Ascending aorta (tissue), 2 donors: ENCODE measurements at regions not wholly inside any gene's neighbourhood (a gene's known extent, or its start where the extent isn't known, plus 50 kb on each side); places are given as distances from the start of the nearest gene placed in this dataset.

ENCODE experiments used
- DNase-seq, 2 donors: peaks; one replicate each; pipeline ENCODE4 v3.0.0-alpha.2; 2019; ENCODE audit warnings: low spot score in 2 of 2
- H3K27ac ChIP-seq, 2 donors: fragments of 200-600 bp; sonication (generic); one replicate each; pipeline ENCODE4 v1.5.1; 2016 to 2017; ENCODE audit warnings: mild to moderate bottlenecking in 1 of 2
- H3K27me3 ChIP-seq: fragments of 200-600 bp; sonication (generic); one replicate; pipeline ENCODE4 v1.5.1; 2017
- H3K36me3 ChIP-seq, 2 donors: fragments of 200-600 bp; sonication (generic); one replicate each; pipeline ENCODE4 v1.5.1; 2016
- H3K4me1 ChIP-seq, 2 donors: fragments of 200-600 bp; sonication (generic); one replicate each; pipeline ENCODE4 v1.5.1; 2016 to 2017; ENCODE audit warnings: mild to moderate bottlenecking in 1 of 2
- H3K4me3 ChIP-seq, 2 donors: fragments of 200-600 bp; sonication (generic); one replicate each; pipeline ENCODE4 v1.5.1; 2016 to 2017; ENCODE audit warnings: mild to moderate bottlenecking in 1 of 2
- H3K9me3 ChIP-seq, 2 donors: fragments of 200-600 bp; sonication (generic); one replicate each; pipeline ENCODE4 v1.5.1; 2016
- intact Hi-C: fragments of 100-400 bp; cut with DNase I; formaldehyde crosslinking; loops from one replicate; pipeline ENCODE4 v1.15.1; 2023
- TF ChIP-seq, protein P1 (sequence below), 3 experiments: fragments of 200-600 bp in 2 of 3; fragments of 450-650 bp in 1 of 3; sonication (generic) in 2 of 3; IDR thresholded peaks; one replicate each; pipeline ENCODE4 v1.5.1; 2016 to 2019; ENCODE audit warnings: antibody characterized with exemption in 3 of 3, mild to moderate bottlenecking in 1 of 3, moderate library complexity in 1 of 3

DNA sequence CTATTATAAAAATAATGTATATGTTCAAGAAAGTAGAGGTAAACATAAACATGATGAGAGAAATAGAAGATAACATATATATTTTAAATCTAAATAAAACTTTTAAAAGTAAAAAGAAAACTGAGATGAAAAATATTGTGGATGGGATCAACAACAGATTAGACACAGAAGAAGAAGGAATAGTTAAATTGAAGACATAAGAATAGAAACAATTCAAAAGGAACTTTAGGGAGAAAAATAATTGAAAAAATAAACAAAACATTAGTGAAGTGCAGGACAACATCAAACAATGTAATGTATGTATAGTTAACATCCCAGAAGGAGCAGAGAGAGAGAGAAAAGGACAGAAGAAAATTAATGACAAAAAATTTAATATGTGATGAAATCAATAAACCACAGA, 228.1 kb upstream of the TNRC6C start:
- H3K9me3 ChIP-seq, result peaks cover 0 to 6% of the 10 kb centered on the region in 2 donors
- H3K27ac ChIP-seq, result no peak overlapping the region
- no peaks in the 10 kb centered on the region for H3K36me3 ChIP-seq
- H3K27me3 ChIP-seq, result no peaks in the 10 kb centered on the region
- peaks cover 13 to 32% of the 10 kb centered on the region in 2 donors for H3K4me1 ChIP-seq
- H3K4me3 ChIP-seq, result no peak overlapping the region
- intact Hi-C loops, result loop anchor here (10.0 kb wide), 1 partner anchor 306 kb away; no protein-coding TSS in a partner anchor
- DNase-seq, result no peak
- TF ChIP-seq, protein P1, sequence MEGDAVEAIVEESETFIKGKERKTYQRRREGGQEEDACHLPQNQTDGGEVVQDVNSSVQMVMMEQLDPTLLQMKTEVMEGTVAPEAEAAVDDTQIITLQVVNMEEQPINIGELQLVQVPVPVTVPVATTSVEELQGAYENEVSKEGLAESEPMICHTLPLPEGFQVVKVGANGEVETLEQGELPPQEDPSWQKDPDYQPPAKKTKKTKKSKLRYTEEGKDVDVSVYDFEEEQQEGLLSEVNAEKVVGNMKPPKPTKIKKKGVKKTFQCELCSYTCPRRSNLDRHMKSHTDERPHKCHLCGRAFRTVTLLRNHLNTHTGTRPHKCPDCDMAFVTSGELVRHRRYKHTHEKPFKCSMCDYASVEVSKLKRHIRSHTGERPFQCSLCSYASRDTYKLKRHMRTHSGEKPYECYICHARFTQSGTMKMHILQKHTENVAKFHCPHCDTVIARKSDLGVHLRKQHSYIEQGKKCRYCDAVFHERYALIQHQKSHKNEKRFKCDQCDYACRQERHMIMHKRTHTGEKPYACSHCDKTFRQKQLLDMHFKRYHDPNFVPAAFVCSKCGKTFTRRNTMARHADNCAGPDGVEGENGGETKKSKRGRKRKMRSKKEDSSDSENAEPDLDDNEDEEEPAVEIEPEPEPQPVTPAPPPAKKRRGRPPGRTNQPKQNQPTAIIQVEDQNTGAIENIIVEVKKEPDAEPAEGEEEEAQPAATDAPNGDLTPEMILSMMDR (IDR thresholded peaks at IDR 0.05), result no peak

DNA sequence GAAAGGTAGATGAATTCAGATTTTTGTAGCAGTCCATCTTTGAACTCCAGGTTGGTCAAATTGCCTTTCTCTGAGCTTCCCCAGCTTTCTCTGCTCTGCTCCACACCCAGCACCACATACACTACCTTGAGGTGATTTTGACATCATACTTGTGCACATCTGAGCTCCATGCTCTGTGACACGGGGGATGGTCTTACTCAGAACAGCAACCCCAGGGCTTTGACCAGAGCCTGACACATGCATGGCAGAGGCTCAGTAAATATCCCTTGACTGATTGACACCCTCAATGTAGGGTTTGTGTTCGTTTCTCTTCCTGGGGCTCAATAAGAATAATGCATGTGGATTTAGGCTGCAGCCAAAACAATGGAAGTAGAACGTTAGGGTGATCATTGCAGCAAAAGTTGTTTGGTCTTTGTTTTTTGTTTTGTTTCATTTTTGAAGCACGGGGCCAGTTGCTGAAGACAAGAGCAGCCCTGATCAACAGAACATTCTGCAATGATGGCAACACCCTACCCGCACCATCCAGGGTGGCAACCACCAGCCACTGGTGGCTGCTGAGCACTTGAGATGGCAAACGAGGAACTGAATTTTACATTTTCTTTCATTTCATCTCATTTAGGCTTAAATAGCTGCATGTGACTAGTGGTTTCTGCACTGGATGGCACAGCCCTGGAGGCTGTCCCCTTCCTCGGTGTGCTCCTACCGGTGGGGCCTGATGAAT, 224.8 kb upstream of the TNRC6C start:
- Histone ChIP-seq H3K9me3 (peaks cover 0 to 6% of the 10 kb centered on the region in 2 donors), H3K36me3 (no peaks in the 10 kb centered on the region), H3K27me3 (no peaks in the 10 kb centered on the region), H3K4me3 (peak overlapping the region in 1 of 2 donors; percentile 47), H3K4me1 (peaks cover 21 to 38% of the 10 kb centered on the region in 2 donors), H3K27ac (peak overlapping the region; percentile 85 to 87)
- DNase-seq, result peak in 1 of 2 donors; percentile 18
- TF ChIP-seq, protein P1 (IDR thresholded peaks at IDR 0.05), result no peak
- intact Hi-C loops, result loop anchor here (2.0 to 10.0 kb wide), 5 partner anchors 45 to 309 kb away; partner anchors contain the start of gene TNRC6C

- peak overlapping the region; percentile 85 to 87 for H3K27ac ChIP-seq
- no peaks in the 10 kb centered on the region for H3K36me3 ChIP-seq
- peaks cover 21 to 44% of the 10 kb centered on the region in 2 donors for H3K4me1 ChIP-seq
- TF ChIP-seq, protein P1 (IDR thresholded peaks at IDR 0.05), result peak in 1 of 3 experiments; percentile 29
- intact Hi-C loops, result loop anchor here (1.0 to 10.0 kb wide), 7 partner anchors 44 to 310 kb away; partner anchors contain the start of gene TNRC6C
- peaks cover 0 to 6% of the 10 kb centered on the region in 2 donors for H3K9me3 ChIP-seq
- peak; percentile 45 to 94 for DNase-seq
- no peaks in the 10 kb centered on the region for H3K27me3 ChIP-seq
- H3K4me3 ChIP-seq, result peak overlapping the region in 1 of 2 donors; percentile 47
Measured at GRCh38 chr17:77734371-77735080, 224.0 kb upstream of the TNRC6C start.

DNA sequence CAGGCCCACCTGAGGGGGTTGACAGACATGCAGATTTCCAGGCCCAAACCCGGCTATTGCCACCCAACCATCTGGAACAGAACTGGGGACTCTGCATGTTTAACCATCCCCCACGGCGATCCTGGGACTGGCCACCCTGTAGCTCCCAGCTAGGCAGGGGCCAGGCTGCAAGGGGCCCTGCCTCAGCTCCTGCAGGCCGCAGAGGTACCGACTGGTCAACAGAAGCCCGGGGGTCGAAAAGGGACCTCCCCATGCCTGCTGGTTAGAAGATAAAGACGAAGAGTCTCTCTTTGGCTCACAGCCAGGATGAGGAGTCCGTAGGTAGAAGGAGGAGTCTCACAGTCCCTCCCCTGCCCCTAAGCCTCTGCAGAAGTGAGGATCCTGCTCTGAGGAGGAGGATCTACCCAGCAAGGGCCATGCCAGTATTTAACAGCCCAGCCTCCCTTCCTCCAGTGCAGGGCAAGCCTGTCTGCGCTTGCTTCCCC, 223.4 kb upstream of the TNRC6C start:
- H3K27me3 ChIP-seq, result no peaks in the 10 kb centered on the region
- intact Hi-C loops, result loop anchor here (1.0 to 10.0 kb wide), 7 partner anchors 44 to 310 kb away; partner anchors contain the start of gene TNRC6C
- TF ChIP-seq, protein P1 (IDR thresholded peaks at IDR 0.05), result no peak
- peak in 1 of 2 donors; percentile 76 for DNase-seq
- no peaks in the 10 kb centered on the region for H3K36me3 ChIP-seq
- H3K4me1 ChIP-seq, result peaks cover 21 to 44% of the 10 kb centered on the region in 2 donors
- H3K9me3 ChIP-seq, result peaks cover 0 to 6% of the 10 kb centered on the region in 2 donors
- peak overlapping the region in 1 of 2 donors; percentile 47 for H3K4me3 ChIP-seq
- peak overlapping the region; percentile 85 to 87 for H3K27ac ChIP-seq

- DNase-seq, result peak in 1 of 2 donors; percentile 81
Measured at GRCh38 chr17:77735566-77736198, 222.8 kb upstream of the TNRC6C start.

More at GRCh38 chr17:77735566-77736198, 222.8 kb upstream of the TNRC6C start:
- H3K4me1 ChIP-seq, result peaks cover 21 to 44% of the 10 kb centered on the region in 2 donors
- H3K27ac ChIP-seq, result peak overlapping the region; percentile 85 to 87
- no peaks in the 10 kb centered on the region for H3K27me3 ChIP-seq
- H3K9me3 ChIP-seq, result peaks cover 0 to 6% of the 10 kb centered on the region in 2 donors
- peak overlapping the region in 1 of 2 donors; percentile 47 for H3K4me3 ChIP-seq
- intact Hi-C loops, result loop anchor here (1.0 to 10.0 kb wide), 7 partner anchors 43 to 311 kb away; partner anchors contain the start of gene TNRC6C
- TF ChIP-seq, protein P1 (IDR thresholded peaks at IDR 0.05), result no peak
- H3K36me3 ChIP-seq, result no peaks in the 10 kb centered on the region
